Nephron progenitor cell (in vitro differentiated cells): ENCODE measurements at regions not wholly inside any gene's neighbourhood (a gene's known extent, or its start where the extent isn't known, plus 50 kb on each side); places are given as distances from the start of the nearest gene placed in this dataset.
"Not testable (repeated sequence)": the region's sequence is repeated elsewhere in the genome, so short reads cannot be mapped to it uniquely, and the experiment has no call there.

ENCODE experiments used
- DNase-seq: peaks from one replicate; pipeline ENCODE4 v3.0.0; 2021
- H3K27ac Mint-ChIP-seq: 2 replicates; pipeline ENCODE4 v1.8.0; 2021; ENCODE audit warnings: mild to moderate bottlenecking, moderate library complexity, mixed read lengths
- H3K27me3 Mint-ChIP-seq: 2 replicates; pipeline ENCODE4 v1.8.0; 2021; ENCODE audit warnings: mild to moderate bottlenecking, low read depth, mixed read lengths; ENCODE audit not compliant: poor library complexity
- H3K36me3 Mint-ChIP-seq: 2 replicates; pipeline ENCODE4 v1.8.0; 2021; ENCODE audit warnings: low read depth, mixed read lengths
- H3K4me1 Mint-ChIP-seq: 2 replicates; pipeline ENCODE4 v1.8.0; 2021; ENCODE audit warnings: mixed read lengths
- H3K4me3 Mint-ChIP-seq: 2 replicates; pipeline ENCODE4 v1.8.0; 2021; ENCODE audit warnings: mild to moderate bottlenecking, moderate library complexity, mixed read lengths
- H3K9me3 Mint-ChIP-seq: 2 replicates; pipeline ENCODE4 v1.8.0; 2021; ENCODE audit warnings: mild to moderate bottlenecking, moderate library complexity, mixed read lengths
- TF ChIP-seq, protein P1 (sequence below): fragments of 200-600 bp; sonication (generic); IDR thresholded peaks from 2 replicates; pipeline ENCODE4 v1.5.0; 2021; ENCODE audit warnings: antibody characterized with exemption

DNA sequence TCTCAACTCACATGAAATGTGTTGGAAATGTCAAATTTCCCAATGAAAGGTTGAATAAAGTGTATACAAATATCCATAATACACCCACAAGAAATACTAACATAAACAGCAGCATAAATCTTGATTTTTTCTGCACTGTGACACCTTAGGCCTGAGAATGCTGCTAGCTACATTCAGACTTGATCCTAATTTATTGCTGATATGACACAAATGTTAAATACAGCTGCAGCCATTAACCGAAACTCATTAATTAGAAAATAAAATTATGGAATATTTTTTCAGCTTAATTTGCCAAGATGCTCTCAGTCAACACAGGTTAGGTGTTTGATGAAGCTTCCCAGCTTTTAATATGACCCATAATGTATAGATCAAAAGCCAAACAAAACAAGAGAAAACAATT is 914.3 kb upstream of the C9orf72 start:
- H3K27ac Mint-ChIP-seq: no peak overlapping the region
- no peak overlapping the region for H3K4me3 Mint-ChIP-seq
- H3K36me3 Mint-ChIP-seq: no peaks in the 10 kb centered on the region
- no peaks in the 10 kb centered on the region for H3K27me3 Mint-ChIP-seq
- no peaks in the 10 kb centered on the region for H3K4me1 Mint-ChIP-seq
- H3K9me3 Mint-ChIP-seq: no peaks in the 10 kb centered on the region
- TF ChIP-seq, protein P1, sequence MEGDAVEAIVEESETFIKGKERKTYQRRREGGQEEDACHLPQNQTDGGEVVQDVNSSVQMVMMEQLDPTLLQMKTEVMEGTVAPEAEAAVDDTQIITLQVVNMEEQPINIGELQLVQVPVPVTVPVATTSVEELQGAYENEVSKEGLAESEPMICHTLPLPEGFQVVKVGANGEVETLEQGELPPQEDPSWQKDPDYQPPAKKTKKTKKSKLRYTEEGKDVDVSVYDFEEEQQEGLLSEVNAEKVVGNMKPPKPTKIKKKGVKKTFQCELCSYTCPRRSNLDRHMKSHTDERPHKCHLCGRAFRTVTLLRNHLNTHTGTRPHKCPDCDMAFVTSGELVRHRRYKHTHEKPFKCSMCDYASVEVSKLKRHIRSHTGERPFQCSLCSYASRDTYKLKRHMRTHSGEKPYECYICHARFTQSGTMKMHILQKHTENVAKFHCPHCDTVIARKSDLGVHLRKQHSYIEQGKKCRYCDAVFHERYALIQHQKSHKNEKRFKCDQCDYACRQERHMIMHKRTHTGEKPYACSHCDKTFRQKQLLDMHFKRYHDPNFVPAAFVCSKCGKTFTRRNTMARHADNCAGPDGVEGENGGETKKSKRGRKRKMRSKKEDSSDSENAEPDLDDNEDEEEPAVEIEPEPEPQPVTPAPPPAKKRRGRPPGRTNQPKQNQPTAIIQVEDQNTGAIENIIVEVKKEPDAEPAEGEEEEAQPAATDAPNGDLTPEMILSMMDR: no peak
- no peak for DNase-seq

DNA sequence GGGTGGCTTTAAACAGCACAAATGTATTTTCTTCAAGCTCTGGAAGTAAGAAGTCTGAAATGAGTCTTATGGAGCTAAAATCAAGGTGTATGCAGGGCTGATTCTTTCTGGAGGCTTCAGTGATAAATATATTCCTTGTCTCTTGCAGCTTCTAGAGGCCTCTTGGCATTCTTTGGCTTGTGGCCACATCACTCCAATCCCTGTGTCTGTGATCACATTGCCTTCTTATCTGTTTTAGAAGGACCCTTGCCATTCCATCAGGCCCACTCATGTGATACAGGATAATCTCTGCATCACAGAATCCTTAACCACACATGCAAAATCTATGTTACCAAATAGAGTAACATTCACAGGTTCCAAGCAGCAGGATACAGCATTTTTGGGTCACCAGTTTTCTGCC is 917.8 kb upstream of the C9orf72 start:
- no peak overlapping the region for H3K4me3 Mint-ChIP-seq
- TF ChIP-seq, protein P1: no peak
- no peaks in the 10 kb centered on the region for H3K27me3 Mint-ChIP-seq
- H3K4me1 Mint-ChIP-seq: no peaks in the 10 kb centered on the region
- no peak for DNase-seq
- peaks cover 7% of the 10 kb centered on the region for H3K9me3 Mint-ChIP-seq
- H3K27ac Mint-ChIP-seq: no peak overlapping the region
- no peaks in the 10 kb centered on the region for H3K36me3 Mint-ChIP-seq

DNA sequence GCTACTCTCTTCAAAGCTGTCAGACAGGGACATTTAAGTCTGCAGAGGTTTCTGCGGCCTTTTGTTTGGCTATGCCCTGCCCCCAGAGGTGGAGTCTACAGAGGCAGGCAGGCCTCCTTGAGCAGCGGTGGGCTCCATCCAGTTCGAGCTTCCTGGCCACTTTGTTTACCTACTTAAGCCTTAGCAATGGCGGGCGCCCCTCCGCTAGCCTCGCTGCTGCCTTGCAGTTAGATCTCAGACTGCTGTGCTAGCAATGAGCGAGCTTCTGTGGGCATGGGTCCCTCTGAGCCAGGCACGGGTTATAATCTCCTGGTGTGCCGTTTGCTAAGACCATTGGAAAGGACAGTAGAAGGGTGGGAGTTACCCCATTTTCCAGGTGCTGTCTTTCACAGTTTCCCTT is 924.9 kb upstream of the C9orf72 start:
- H3K36me3 Mint-ChIP-seq, H3K27ac Mint-ChIP-seq, DNase-seq, H3K27me3 Mint-ChIP-seq, H3K4me3 Mint-ChIP-seq, H3K4me1 Mint-ChIP-seq: not testable (repeated sequence)
- H3K9me3 Mint-ChIP-seq: peaks cover 22% of the 10 kb centered on the region

DNA sequence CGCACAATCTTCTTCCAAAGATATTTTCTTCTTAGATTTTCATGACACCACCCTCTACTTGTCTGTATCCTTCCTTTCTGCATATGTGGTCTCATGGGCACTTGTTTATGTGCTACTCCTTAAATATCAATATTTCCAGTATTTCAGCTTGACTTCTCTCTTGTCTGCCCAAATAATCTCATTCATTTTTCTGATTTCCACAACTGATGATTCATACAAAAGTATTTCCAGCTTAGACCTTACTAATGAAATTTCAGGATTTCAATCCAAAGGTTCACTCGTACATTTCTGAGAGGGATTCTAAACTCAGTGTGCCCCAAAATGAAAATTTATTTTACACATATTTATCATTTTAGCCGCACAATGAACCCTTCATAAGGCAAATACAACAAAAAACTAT is 928.9 kb upstream of the C9orf72 start:
- Mint-ChIP-seq H3K4me3 (no peak overlapping the region), H3K27me3 (no peaks in the 10 kb centered on the region), H3K27ac (no peak overlapping the region), H3K4me1 (no peaks in the 10 kb centered on the region), H3K36me3 (no peaks in the 10 kb centered on the region), H3K9me3 (peaks cover 7% of the 10 kb centered on the region)
- no peak for DNase-seq
- TF ChIP-seq, protein P1: no peak

DNA sequence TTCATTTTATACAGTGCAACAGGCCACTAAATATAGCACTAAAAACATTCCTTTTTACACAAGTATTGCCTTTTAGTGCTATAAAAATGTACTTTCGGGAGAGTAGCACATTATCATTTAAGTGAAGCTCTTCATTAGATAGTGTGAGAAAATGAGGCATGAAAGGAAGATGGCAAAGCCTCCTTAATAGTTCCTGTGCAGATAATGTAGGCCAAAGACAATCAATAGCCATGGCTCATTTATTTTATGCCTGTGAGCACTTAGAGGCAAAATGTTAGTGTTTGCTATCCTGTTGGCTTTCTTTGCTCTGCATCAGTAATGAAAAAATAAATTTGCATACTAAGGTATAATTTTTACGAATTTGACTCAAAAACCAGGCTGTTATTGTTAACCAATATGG is 929.5 kb upstream of the C9orf72 start:
- Mint-ChIP-seq H3K9me3 (peaks cover 3% of the 10 kb centered on the region), H3K27ac (no peak overlapping the region), H3K4me3 (no peak overlapping the region), H3K4me1 (no peaks in the 10 kb centered on the region), H3K36me3 (no peaks in the 10 kb centered on the region), H3K27me3 (no peaks in the 10 kb centered on the region)
- DNase-seq: no peak
- TF ChIP-seq, protein P1: no peak

DNA sequence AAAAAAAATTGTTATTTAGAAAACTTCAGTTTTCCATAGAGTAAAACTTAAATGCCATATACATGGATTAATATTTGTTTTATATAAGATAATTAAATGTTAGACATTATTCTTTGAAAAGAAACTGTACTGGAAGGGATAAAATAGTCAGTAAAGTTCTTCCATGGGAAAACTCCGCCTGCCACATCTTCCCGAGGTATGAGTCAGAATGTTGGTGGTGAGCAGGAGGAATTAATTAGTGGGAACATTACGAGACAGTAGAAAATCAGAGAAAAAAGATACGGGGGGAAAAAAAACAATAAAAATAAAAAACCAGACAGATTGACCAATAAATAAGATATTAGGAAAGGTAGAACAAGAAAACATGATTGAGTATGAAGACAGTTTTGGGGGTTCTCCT is 930.3 kb upstream of the C9orf72 start:
- no peak for DNase-seq
- Mint-ChIP-seq H3K4me3 (no peak overlapping the region), H3K9me3 (peaks cover under 1% of the 10 kb centered on the region), H3K36me3 (no peaks in the 10 kb centered on the region), H3K27me3 (no peaks in the 10 kb centered on the region), H3K27ac (no peak overlapping the region), H3K4me1 (no peaks in the 10 kb centered on the region)
- TF ChIP-seq, protein P1: no peak
